Type B pancreatic cell (in vitro differentiated cells): ENCODE measurements at regions not wholly inside any gene's neighbourhood (a gene's known extent, or its start where the extent isn't known, plus 50 kb on each side); places are given as distances from the start of the nearest gene placed in this dataset.
A peak's percentile ranks its signal among the peaks of the same experiment; 100 is the strongest.

Experiments
- DNase-seq: peaks from one replicate; pipeline ENCODE4 v3.0.0; 2021; ENCODE audit warnings: mixed read lengths; ENCODE audit not compliant: unreplicated experiment; ENCODE audit errors: extremely low spot score
- H3K27ac Mint-ChIP-seq: 2 replicates; pipeline ENCODE4 v1.8.0; 2021; ENCODE audit warnings: mild to moderate bottlenecking, mixed read lengths
- H3K27me3 Mint-ChIP-seq: 2 replicates; pipeline ENCODE4 v1.8.0; 2021; ENCODE audit warnings: mixed read lengths
- H3K36me3 Mint-ChIP-seq: 2 replicates; pipeline ENCODE4 v1.8.0; 2021; ENCODE audit warnings: mixed read lengths
- H3K4me1 Mint-ChIP-seq: one replicate; pipeline ENCODE4 v1.8.0; 2021; ENCODE audit warnings: mixed read lengths; ENCODE audit not compliant: unreplicated experiment
- H3K4me3 Mint-ChIP-seq: 2 replicates; pipeline ENCODE4 v1.8.0; 2021; ENCODE audit warnings: mild to moderate bottlenecking, mixed read lengths
- H3K9me3 Mint-ChIP-seq: 2 replicates; pipeline ENCODE4 v1.8.0; 2021; ENCODE audit warnings: mixed read lengths
- CTCF ChIP-seq: fragments of 200-600 bp; sonication (generic); conservative IDR thresholded peaks from 2 replicates; pipeline ENCODE4 v1.5.0; 2021; ENCODE audit warnings: antibody characterized with exemption, mild to moderate bottlenecking

- no peak overlapping the region for H3K27ac Mint-ChIP-seq
- no peaks in the 10 kb centered on the region for H3K36me3 Mint-ChIP-seq
- H3K4me1 Mint-ChIP-seq: no peaks in the 10 kb centered on the region
- TF ChIP-seq CTCF: no peak
- H3K9me3 Mint-ChIP-seq: no peaks in the 10 kb centered on the region
- no peak for DNase-seq
- H3K27me3 Mint-ChIP-seq: no peaks in the 10 kb centered on the region
- no peak overlapping the region for H3K4me3 Mint-ChIP-seq
Measured at GRCh38 chr19:29056535-29056934, 156.4 kb downstream of the UQCRFS1 start.

- no peaks in the 10 kb centered on the region for H3K4me1 Mint-ChIP-seq
- H3K9me3 Mint-ChIP-seq: no peaks in the 10 kb centered on the region
- H3K27me3 Mint-ChIP-seq: no peaks in the 10 kb centered on the region
- no peak overlapping the region for H3K27ac Mint-ChIP-seq
- no peak for DNase-seq
- no peak overlapping the region for H3K4me3 Mint-ChIP-seq
- no peak for TF ChIP-seq CTCF
- no peaks in the 10 kb centered on the region for H3K36me3 Mint-ChIP-seq
Measured at GRCh38 chr19:29054886-29055675, 157.9 kb downstream of the UQCRFS1 start.

GRCh38 chr19:29048873-29049272 is 164.1 kb downstream of the UQCRFS1 start:
- Mint-ChIP-seq H3K36me3 (no peaks in the 10 kb centered on the region), H3K4me1 (peaks cover 22% of the 10 kb centered on the region), H3K4me3 (no peak overlapping the region), H3K27ac (no peak overlapping the region), H3K27me3 (no peaks in the 10 kb centered on the region), H3K9me3 (peaks cover 4% of the 10 kb centered on the region)
- no peak for DNase-seq
- no peak for TF ChIP-seq CTCF

GRCh38 chr19:29045679-29046254 is 167.2 kb downstream of the UQCRFS1 start:
- H3K27ac Mint-ChIP-seq: peak overlapping the region; percentile 39
- H3K36me3 Mint-ChIP-seq: no peaks in the 10 kb centered on the region
- H3K9me3 Mint-ChIP-seq: peaks cover 4% of the 10 kb centered on the region
- DNase-seq: no peak
- TF ChIP-seq CTCF: no peak
- H3K4me1 Mint-ChIP-seq: peaks cover 22% of the 10 kb centered on the region
- no peak overlapping the region for H3K4me3 Mint-ChIP-seq
- no peaks in the 10 kb centered on the region for H3K27me3 Mint-ChIP-seq

GRCh38 chr19:29044037-29044436 is 168.9 kb downstream of the UQCRFS1 start:
- DNase-seq: no peak
- Mint-ChIP-seq H3K4me3 (no peak overlapping the region), H3K36me3 (no peaks in the 10 kb centered on the region), H3K9me3 (peaks cover 4% of the 10 kb centered on the region), H3K4me1 (peaks cover 22% of the 10 kb centered on the region), H3K27me3 (no peaks in the 10 kb centered on the region), H3K27ac (no peak overlapping the region)
- no peak for TF ChIP-seq CTCF
